C4-2B (cell line): ENCODE measurements at regions not wholly inside any gene's neighbourhood (a gene's known extent, or its start where the extent isn't known, plus 50 kb on each side); places are given as distances from the start of the nearest gene placed in this dataset.
"Not testable (repeated sequence)": the region's sequence is repeated elsewhere in the genome, so short reads cannot be mapped to it uniquely, and the experiment has no call there.

Experiments
- ZFX ChIP-seq: fragments of 450-650 bp; IDR thresholded peaks from 2 replicates; pipeline ENCODE4 v1.6.1; 2017
- TF ChIP-seq, protein P1 (sequence below): fragments of 450-650 bp; conservative IDR thresholded peaks from 2 replicates; pipeline ENCODE4 v1.5.1; 2017; ENCODE audit warnings: mild to moderate bottlenecking

DNA sequence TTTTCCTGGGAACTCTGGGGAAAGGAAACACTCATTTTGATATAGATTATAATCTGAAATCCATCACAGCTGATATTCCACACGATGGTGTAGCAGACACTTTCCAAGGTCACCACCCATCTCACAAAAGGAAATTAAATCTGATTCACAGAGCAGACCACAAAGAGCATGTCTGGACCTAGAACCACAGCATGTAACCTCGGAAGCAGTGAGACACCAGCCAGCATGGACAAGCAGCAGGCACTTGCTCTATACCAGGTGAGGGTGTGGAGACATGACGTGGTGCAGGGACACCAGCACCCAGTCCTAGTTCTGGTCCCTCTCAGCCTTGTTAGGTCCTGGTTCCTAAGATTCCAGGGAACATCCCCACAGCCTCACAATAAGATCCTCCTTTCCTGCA, 116.7 kb upstream of the SAMD11 start:
- TF ChIP-seq, protein P1, sequence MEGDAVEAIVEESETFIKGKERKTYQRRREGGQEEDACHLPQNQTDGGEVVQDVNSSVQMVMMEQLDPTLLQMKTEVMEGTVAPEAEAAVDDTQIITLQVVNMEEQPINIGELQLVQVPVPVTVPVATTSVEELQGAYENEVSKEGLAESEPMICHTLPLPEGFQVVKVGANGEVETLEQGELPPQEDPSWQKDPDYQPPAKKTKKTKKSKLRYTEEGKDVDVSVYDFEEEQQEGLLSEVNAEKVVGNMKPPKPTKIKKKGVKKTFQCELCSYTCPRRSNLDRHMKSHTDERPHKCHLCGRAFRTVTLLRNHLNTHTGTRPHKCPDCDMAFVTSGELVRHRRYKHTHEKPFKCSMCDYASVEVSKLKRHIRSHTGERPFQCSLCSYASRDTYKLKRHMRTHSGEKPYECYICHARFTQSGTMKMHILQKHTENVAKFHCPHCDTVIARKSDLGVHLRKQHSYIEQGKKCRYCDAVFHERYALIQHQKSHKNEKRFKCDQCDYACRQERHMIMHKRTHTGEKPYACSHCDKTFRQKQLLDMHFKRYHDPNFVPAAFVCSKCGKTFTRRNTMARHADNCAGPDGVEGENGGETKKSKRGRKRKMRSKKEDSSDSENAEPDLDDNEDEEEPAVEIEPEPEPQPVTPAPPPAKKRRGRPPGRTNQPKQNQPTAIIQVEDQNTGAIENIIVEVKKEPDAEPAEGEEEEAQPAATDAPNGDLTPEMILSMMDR, result not testable (repeated sequence)
- TF ChIP-seq ZFX, result not testable (repeated sequence)
